Keratinocyte (primary cell): ENCODE measurements at regions not wholly inside any gene's neighbourhood (a gene's known extent, or its start where the extent isn't known, plus 50 kb on each side); places are given as distances from the start of the nearest gene placed in this dataset.

Source experiments
- DNase-seq: peaks from one replicate; pipeline ENCODE4 v3.0.0-alpha.2; 2011; ENCODE audit warnings: low read depth, missing footprints, low spot score
- FAIRE-seq: peaks from 2 replicates; lab custom pipeline; 2011; peaks lifted over from hg19 to GRCh38; lab: Jason Lieb, UNC
- H2AFZ ChIP-seq: 2 replicates; pipeline ENCODE4 v1.6.0; 2012; ENCODE audit warnings: low read length, control low read depth, inconsistent platforms; ENCODE audit not compliant: control insufficient read depth
- H3K27ac ChIP-seq: 2 replicates; pipeline ENCODE4 v1.5.1; 2011; ENCODE audit warnings: low read length; ENCODE audit not compliant: control insufficient read depth, insufficient read depth
- H3K27me3 ChIP-seq: 3 replicates; pipeline ENCODE4 v1.6.0; 2011; ENCODE audit warnings: low read length; ENCODE audit not compliant: control insufficient read depth, insufficient read depth; ENCODE audit errors: extremely low read depth
- H3K36me3 ChIP-seq, 2 experiments: 2 replicates in 1 of 2; 3 replicates in 1 of 2; pipeline ENCODE4 v1.5.1; 2011; ENCODE audit warnings: low read length in 2 of 2, mild to moderate bottlenecking in 1 of 2; ENCODE audit not compliant: control insufficient read depth in 2 of 2, insufficient read depth in 2 of 2; ENCODE audit errors: extremely low read depth in 1 of 2
- H3K4me1 ChIP-seq: 3 replicates; pipeline ENCODE4 v1.5.1; 2011; ENCODE audit warnings: low read length; ENCODE audit not compliant: control insufficient read depth, insufficient read depth; ENCODE audit errors: extremely low read depth
- H3K4me2 ChIP-seq: 3 replicates; pipeline ENCODE4 v1.6.0; 2011; ENCODE audit warnings: low read depth, low read length; ENCODE audit not compliant: control insufficient read depth, insufficient read depth; ENCODE audit errors: extremely low read depth
- H3K4me3 ChIP-seq, 3 experiments: fragments of 200-600 bp in 1 of 3; sonication (generic) in 1 of 3; 2 replicates in 2 of 3; 3 replicates in 1 of 3; pipeline ENCODE4 v1.5.1; 2011 to 2016; ENCODE audit warnings: low read length in 3 of 3, mild to moderate bottlenecking in 3 of 3, control low read depth in 2 of 3, inconsistent platforms in 1 of 3, low read depth in 1 of 3, mixed read lengths in 1 of 3, mixed run types in 1 of 3, moderate library complexity in 1 of 3; ENCODE audit not compliant: control insufficient read depth in 2 of 3, insufficient read depth in 2 of 3; ENCODE audit errors: extremely low read depth in 1 of 3
- H3K79me2 ChIP-seq: 2 replicates; pipeline ENCODE4 v1.6.0; 2012; ENCODE audit warnings: low read length; ENCODE audit not compliant: control insufficient read depth, insufficient read depth
- H3K9ac ChIP-seq: 3 replicates; pipeline ENCODE4 v1.6.0; 2011; ENCODE audit warnings: low read length; ENCODE audit not compliant: control insufficient read depth, insufficient read depth; ENCODE audit errors: extremely low read depth
- H3K9me1 ChIP-seq: 3 replicates; pipeline ENCODE4 v1.6.0; 2011; ENCODE audit warnings: low read length; ENCODE audit not compliant: control insufficient read depth, insufficient read depth; ENCODE audit errors: extremely low read depth
- H3K9me3 ChIP-seq: 2 replicates; pipeline ENCODE4 v1.5.1; 2012; ENCODE audit warnings: low read depth, low read length; ENCODE audit not compliant: control insufficient read depth
- H4K20me1 ChIP-seq: 3 replicates; pipeline ENCODE4 v1.6.0; 2011; ENCODE audit warnings: low read length; ENCODE audit not compliant: control insufficient read depth, insufficient read depth; ENCODE audit errors: extremely low read depth
- CTCF ChIP-seq, 3 experiments: IDR thresholded peaks in 1 of 3; conservative IDR thresholded peaks in 1 of 3; optimal IDR thresholded peaks in 1 of 3; 2 replicates in 2 of 3; 3 replicates in 1 of 3; pipeline versions ENCODE3 to v1.5.1; 2011; ENCODE audit warnings: low read length in 3 of 3, mild to moderate bottlenecking in 3 of 3, moderate library complexity in 2 of 3, control low read depth in 1 of 3, inconsistent platforms in 1 of 3; ENCODE audit not compliant: insufficient read depth in 2 of 3; ENCODE audit errors: extremely low read depth in 1 of 3
- EZH2 ChIP-seq: IDR thresholded peaks from one replicate; pipeline ENCODE4 v1.6.1; 2012; ENCODE audit warnings: inconsistent platforms, mild to moderate bottlenecking, low read length, moderate library complexity
- dilution Hi-C: fragments of 300-500 bp; cut with MboI; formaldehyde crosslinking; loops from one replicate; pipeline ENCODE4 v1.7.0; 2020; ENCODE audit warnings: low sequenced_read_pairs; ENCODE audit not compliant: extremely low pct_ligation_motif_present

DNA sequence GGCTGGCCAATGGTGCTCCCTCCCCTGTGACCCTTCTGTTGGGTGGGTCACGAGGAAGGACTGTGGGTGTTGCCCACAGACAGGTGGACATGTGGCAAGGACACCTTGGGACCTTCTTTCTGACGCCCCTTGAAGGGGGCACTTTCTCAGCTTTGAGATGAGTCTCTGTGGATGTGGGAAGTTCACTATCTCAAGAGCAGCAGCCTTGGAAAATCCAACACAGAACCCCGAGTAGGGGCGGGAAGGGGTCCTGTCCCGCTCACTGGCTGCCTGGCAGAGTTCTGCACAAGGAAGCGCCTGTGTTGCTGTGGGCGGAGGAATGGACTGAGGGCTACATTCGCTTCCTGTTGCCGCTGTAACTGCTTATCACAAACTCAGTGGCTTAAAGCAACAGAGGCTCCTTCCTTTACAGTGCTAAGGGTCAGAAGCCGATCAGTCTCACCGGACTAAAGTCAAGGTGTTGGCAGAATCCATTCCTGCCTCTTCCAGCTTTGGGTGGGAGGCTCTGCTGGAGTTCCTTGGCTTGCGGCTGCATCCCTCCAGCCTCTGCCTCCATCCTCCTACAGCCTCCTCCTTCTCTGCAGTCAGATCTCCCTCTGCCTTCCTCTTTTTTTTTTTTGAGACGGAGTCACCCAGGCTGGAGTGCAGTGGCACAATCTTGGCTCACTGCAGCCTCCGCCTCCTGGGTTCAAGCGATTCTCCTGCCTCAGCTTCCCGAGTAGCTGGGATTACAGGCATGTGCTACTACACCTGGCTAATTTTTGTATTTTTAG lies 305.2 kb downstream of the SEC14L1 start:
- TF ChIP-seq CTCF (optimal IDR thresholded peaks at IDR 0.05 in 1 of 3, IDR thresholded peaks at IDR 0.05 in 1 of 3, conservative IDR thresholded peaks at IDR 0.05 in 1 of 3; ENCODE audit: extremely low read depth in 1 of 3, insufficient read depth in 2 of 3, low read length in 3 of 3), result no peak
- TF ChIP-seq EZH2, result no peak
- Histone ChIP-seq H3K4me3 (no peak overlapping the region), H3K9me3 (no peaks in the 10 kb centered on the region), H3K9me1 (peaks cover 5% of the 10 kb centered on the region), H3K36me3 (peaks cover 4 to 8% of the 10 kb centered on the region in 2 experiments), H3K27me3 (no peaks in the 10 kb centered on the region), H2AFZ (no peak overlapping the region), H3K9ac (no peak overlapping the region), H3K79me2 (peaks cover 72% of the 10 kb centered on the region), H4K20me1 (peaks cover 23% of the 10 kb centered on the region), H3K4me2 (no peak overlapping the region), H3K27ac (no peak overlapping the region), H3K4me1 (peaks cover 19% of the 10 kb centered on the region)
- DNase-seq, result no peak
- FAIRE-seq, result no peak
- dilution Hi-C loops, result no loop called here

DNA sequence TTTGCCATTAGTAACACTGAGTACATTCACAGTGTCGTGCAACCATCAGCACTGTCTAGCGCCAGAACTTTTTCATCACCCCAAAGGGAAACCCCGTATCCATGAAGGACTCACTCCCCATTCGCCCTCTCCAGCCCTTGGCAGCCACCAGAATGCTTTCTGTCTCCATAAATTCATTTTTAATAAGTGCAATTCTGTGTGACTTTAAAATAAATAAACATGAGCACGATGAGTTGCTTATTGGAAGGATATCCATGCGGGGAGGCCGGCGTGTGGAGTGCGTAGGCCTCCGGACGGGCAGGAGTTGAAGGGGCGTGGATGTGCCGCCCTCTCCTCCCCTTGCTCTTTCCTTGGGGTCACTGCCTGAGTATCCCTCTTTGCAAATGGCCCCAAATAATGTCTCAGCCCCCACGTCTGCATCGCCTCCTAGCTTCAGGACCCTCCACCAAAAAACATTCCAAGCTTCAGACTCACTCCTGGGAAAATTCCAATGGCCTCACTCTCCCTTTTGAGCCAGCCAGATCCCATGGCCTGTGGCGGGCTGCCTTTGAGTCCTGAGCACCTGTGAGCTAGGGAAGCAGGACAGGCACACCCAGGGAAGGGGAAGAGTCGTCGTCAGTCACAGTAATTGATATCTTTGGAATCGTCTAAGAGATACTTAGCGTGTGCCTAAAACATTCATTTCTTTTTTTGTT lies 306.3 kb downstream of the SEC14L1 start:
- DNase-seq, result no peak
- no peak for FAIRE-seq
- dilution Hi-C loops, result no loop called here
- Histone ChIP-seq H3K4me2 (no peak overlapping the region), H2AFZ (no peak overlapping the region), H3K36me3 (peaks cover 4 to 8% of the 10 kb centered on the region in 2 experiments), H3K4me3 (no peak overlapping the region), H3K27me3 (no peaks in the 10 kb centered on the region), H3K4me1 (peaks cover 30% of the 10 kb centered on the region), H3K9me1 (peaks cover 5% of the 10 kb centered on the region), H4K20me1 (peaks cover 21% of the 10 kb centered on the region), H3K79me2 (peaks cover 67% of the 10 kb centered on the region), H3K9ac (no peak overlapping the region), H3K27ac (no peak overlapping the region), H3K9me3 (no peaks in the 10 kb centered on the region)
- TF ChIP-seq EZH2 (no peak), CTCF (optimal IDR thresholded peaks at IDR 0.05 in 1 of 3, IDR thresholded peaks at IDR 0.05 in 1 of 3, conservative IDR thresholded peaks at IDR 0.05 in 1 of 3; ENCODE audit: extremely low read depth in 1 of 3, insufficient read depth in 2 of 3, low read length in 3 of 3) (no peak)
